ENCODE measurements at regions not wholly inside any gene's neighbourhood (a gene's known extent, or its start where the extent isn't known, plus 50 kb on each side); places are given as distances from the start of the nearest gene placed in this dataset.

- DNase-seq, result no peak
Observed at GRCh38 chr2:550860-551567, 126.2 kb downstream of the TMEM18 start.

DNA sequence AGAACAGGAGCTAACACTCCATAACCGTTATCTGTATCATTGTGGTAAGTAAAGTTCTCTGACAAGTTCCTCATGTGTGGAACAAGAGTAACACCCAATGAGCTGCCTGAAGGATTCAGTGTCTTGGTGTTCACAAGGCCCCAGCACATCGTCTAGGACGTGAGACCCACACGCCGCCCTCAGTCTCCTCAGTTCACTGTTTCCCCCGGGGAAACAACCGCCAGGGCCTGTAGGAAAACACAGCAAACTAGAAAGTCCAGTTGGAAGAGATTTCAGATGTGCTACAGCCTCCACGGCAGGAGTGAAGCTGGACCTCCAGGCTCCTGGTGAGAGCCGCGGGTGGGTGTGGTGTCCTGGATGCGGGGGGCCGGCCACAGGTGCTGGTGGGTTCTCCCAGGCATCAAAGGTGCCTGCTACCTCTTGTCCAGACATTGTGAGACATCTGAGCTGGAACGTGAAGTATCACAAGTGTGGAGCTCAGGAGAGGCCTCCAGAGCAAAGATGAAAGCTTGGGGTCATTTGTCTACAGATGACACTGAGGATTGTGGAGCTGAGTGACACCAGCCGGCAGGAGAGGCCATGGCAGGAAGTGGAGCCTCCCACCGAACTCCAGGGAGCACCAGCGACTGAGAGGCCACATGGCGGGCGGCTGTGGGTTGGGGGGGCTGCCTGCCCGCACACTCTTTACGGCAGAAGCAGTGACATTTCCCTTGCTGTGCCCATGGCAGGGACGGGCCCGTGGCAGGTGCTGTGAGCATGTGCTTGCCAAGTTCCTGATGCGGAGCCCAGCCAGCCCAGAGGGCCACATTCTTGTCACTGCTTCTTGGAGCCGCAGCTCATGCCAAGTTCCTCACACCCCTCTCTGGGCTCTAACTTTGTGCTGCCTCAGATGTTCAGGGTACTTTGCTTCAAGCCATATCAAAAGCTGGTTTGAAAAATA is 131.2 kb downstream of the TMEM18 start:
- no peak for DNase-seq

DNA sequence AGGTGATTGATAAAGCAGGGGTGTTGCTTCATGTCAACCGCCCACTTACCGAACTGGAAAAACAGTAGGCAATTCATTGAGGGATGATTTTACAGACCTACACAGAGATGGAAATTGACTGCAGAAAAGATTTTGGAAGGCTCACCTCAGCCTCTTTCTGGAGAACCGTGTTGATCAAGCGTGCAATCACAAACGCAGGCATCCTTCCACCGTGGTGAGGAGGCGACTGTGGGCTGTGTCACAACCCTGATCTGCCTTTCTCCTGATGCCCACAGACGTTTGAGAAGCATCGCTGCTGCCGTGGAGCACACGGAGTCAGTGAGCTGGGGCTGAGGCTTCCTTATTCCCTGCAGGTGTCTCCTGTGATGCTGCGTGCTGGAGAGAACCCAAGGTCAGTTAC is 132.0 kb downstream of the TMEM18 start:
- DNase-seq, result no peak

GRCh38 chr2:538646-539045 is 138.6 kb downstream of the TMEM18 start:
- no peak for DNase-seq

- no peak for DNase-seq
Observed at GRCh38 chr2:535222-535621, 142.0 kb downstream of the TMEM18 start.

GRCh38 chr2:529852-530251 is 147.4 kb downstream of the TMEM18 start:
- DNase-seq, result no peak

GRCh38 chr2:529424-529823 is 147.8 kb downstream of the TMEM18 start:
- no peak for DNase-seq

DNA sequence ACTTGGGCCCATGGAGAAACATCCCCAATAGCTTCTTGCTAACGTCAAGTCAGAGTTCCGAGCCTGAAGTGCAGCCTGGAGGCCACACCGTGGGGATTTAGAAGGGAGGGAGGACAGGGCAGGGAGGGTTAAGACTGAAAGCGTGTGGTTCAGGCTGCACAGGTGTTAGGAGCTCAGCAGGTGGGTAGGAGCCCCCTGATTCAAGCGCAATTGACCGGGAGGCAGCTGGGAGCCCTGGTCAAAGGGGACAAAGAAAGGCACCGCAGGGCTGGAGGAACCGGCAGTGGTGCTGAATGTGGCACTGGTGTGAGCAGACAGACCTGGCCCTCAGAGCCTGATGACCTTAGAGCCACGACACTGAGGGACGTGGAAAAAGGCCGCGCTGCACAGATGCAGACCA is 149.6 kb downstream of the TMEM18 start:
- no peak for DNase-seq

- no peak for DNase-seq
Observed at GRCh38 chr2:526918-527317, 150.3 kb downstream of the TMEM18 start.

GRCh38 chr2:525611-526010 is 151.6 kb downstream of the TMEM18 start:
- no peak for DNase-seq

GRCh38 chr2:525021-525420 is 152.2 kb downstream of the TMEM18 start:
- no peak for DNase-seq

- DNase-seq, result no peak
Observed at GRCh38 chr2:524442-524841, 152.8 kb downstream of the TMEM18 start.

DNA sequence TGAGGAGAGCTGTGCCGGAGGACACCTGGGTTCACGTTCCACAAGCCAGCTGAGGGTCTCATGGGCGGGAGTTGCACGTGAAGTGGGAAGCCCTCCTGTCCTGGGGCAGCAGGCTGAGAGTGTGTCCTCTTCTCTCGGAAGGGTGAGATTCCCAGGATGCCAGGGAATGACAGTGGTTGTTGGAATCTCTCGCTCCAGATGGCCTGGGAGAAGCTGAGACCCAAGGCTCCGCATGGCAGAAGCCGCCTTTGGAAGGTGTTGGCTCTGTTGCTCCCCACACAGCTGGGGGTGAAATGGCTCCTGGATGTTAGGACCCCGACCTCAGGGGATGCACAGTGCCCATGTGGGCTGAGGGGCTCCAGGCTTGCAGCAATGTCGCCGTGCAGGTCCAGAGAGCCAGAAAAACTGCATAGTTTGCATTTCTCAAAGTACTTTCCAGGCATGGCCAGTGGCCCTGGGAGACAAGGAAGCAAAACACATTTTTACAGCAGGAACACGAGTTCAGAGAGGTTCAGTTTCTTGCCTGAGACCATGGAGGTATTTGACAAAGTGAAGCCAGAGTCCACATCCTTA is 153.4 kb downstream of the TMEM18 start:
- DNase-seq, result no peak

GRCh38 chr2:522776-523175 is 154.4 kb downstream of the TMEM18 start:
- DNase-seq, result no peak

- DNase-seq, result no peak
Observed at GRCh38 chr2:521853-522530, 155.2 kb downstream of the TMEM18 start.

GRCh38 chr2:520663-521340 is 156.4 kb downstream of the TMEM18 start:
- DNase-seq, result no peak

GRCh38 chr2:516944-517343 is 160.3 kb downstream of the TMEM18 start:
- no peak for DNase-seq

GRCh38 chr2:516131-516530 is 161.1 kb downstream of the TMEM18 start:
- no peak for DNase-seq

DNA sequence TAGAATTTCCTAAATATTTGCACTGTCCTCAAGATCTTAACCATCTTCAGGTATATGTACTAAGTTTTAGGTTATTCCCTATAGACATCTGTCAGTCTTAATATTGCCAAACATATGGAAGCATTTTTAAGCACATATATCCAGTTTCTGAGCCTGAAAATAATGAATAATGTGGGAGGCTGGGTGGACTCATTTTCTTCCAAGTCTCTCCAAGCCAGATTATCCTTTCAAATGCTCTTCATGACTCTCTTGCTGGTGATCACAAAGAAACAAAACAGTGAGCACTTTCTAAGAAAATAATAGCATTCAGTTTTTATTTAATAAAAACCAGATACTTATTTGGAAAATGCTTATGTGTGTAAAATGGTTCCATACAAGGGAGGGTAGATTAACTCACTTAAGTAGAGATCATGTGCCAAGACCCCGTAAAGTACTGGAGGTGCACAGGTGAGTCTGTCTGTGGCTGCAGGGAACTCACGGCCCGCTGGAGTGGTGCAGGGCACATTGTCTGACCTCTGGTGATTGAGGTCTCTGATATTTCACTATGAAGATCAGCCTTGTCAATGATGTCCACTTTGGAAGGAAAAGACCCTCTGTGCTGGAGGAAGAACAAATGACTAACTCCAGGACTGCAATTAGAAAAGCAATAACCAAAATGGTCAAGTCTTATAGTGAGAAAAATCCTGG is 161.6 kb downstream of the TMEM18 start:
- DNase-seq, result no peak

- DNase-seq, result no peak
Observed at GRCh38 chr2:513981-514706, 163.1 kb downstream of the TMEM18 start.

DNA sequence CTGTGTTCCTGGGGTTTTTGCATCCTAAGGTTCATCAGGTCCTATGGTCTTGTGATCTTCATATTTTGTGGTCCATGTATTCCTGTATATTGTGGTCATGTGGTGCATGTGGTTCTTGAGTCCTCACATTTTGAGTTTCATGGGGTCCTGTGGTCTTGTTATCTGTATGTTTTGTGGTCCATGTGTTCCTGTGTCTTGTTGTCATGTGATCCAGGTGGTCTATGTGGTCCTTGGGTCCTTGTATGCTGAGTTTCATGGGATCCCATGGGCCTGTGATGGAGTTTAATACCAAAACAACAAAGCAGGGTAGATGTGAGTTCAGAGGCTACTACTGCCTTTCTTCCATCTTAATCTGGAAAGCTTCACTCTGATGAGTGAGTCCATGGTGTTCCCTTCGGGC is 166.4 kb downstream of the TMEM18 start:
- no peak for DNase-seq

Measured in CD4-positive, alpha-beta T cell treated with Interleukin-17A for 4 hours (primary cell).